Stimulated activated effector memory CD8-positive, alpha-beta T cell treated with anti-CD3 and anti-CD28 coated beads, Interleukin-12 subunit alpha, Interleukin-12 subunit beta, amount 100 ng/mL, for 72 hours (primary cell): ENCODE measurements at regions not wholly inside any gene's neighbourhood (a gene's known extent, or its start where the extent isn't known, plus 50 kb on each side); places are given as distances from the start of the nearest gene placed in this dataset.

Experiments used
- ATAC-seq: fragments of 150-1000 bp; cut with Tn5 transposase; 2 replicates; pipeline ENCODE4 v1.10.0; 2021
- DNase-seq, 2 donors: peaks; one replicate each; pipeline ENCODE4 v3.0.0; 2021 to 2022; ENCODE audit warnings: low spot score in 2 of 2
- H3K27ac Mint-ChIP-seq: one replicate; pipeline ENCODE4 v1.8.0; 2022; ENCODE audit warnings: mild to moderate bottlenecking, mixed read lengths
- H3K36me3 Mint-ChIP-seq: one replicate; pipeline ENCODE4 v1.8.0; 2022; ENCODE audit warnings: mild to moderate bottlenecking, mixed read lengths
- H3K4me1 Mint-ChIP-seq: one replicate; pipeline ENCODE4 v1.8.0; 2022; ENCODE audit warnings: mixed read lengths
- H3K4me3 Mint-ChIP-seq: one replicate; pipeline ENCODE4 v1.8.0; 2022; ENCODE audit warnings: mild to moderate bottlenecking, mixed read lengths
- H3K9me3 Mint-ChIP-seq: one replicate; pipeline ENCODE4 v1.8.0; 2022; ENCODE audit warnings: mixed read lengths

DNA sequence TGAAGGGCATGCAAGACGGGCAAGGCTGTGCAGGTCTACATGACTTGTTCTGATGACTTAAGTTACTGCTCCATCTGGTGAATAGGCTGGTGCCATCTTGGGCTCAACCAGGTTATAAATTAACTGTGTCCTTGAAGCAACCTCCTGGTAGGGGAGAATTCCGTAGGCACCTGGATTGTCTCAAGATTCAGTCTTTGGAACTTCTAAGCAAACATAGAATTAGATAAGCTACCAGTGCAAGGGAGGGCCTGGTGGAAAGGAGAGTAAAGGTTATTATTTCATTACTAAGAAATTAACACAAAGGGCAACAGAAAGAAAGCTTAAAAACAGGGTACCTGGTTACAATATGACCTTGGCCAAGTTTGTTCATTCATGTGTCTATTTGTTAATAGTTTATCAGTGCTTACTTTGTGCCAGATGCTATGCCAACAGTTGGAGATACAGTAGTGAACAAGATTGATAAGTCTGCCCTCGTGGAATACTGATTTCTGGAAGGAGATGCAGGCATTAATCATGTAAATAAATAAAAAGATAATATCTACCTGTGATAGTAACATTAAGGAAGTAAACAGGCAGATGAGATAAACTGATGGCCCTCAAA is 107.0 kb upstream of the PALS2 start:
- no peak overlapping the region for H3K27ac Mint-ChIP-seq
- H3K9me3 Mint-ChIP-seq = no peaks in the 10 kb centered on the region
- ATAC-seq (no peak), DNase-seq (no peak)
- no peaks in the 10 kb centered on the region for H3K4me1 Mint-ChIP-seq
- H3K36me3 Mint-ChIP-seq = no peaks in the 10 kb centered on the region
- H3K4me3 Mint-ChIP-seq = no peak overlapping the region

DNA sequence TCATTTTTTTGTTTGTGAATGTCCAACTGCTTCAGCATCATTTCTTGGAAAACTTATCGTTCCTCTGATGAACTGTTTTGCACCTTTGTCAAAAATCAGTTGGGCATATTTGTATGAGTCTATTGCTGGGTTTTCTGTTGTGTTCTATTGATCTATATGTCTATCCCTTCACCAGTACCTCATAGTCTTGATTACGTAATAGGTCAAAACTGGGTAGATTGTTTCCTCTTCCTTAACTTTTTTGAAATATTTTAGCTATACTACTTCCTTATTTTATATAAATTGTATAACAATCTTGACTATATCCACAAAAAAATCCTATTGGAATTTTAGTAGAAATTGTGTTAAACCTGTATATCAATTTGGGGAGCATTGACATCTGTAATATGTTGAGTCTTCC is 104.1 kb upstream of the PALS2 start:
- no peaks in the 10 kb centered on the region for H3K36me3 Mint-ChIP-seq

DNA sequence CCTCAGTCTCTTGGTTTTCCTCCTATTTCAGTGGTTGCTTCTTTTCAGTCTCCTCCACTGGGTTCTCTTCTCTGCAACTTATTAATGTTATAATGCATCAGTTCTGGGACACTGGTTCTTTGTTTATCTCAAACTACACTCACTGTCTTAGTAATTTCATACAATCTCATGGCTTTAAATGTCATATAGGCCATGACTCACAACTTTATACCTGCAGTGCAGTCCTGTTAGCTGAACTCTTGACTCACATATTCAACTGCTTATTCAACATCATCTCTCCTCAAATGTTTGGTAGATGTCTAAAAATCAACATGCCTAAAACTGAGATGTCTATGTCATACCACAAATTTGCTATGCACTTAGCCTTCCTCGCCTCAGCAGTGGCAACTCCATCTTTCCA is 101.2 kb upstream of the PALS2 start:
- no peaks in the 10 kb centered on the region for H3K9me3 Mint-ChIP-seq
- H3K36me3 Mint-ChIP-seq = no peaks in the 10 kb centered on the region
- H3K4me3 Mint-ChIP-seq = no peak overlapping the region
- no peaks in the 10 kb centered on the region for H3K4me1 Mint-ChIP-seq
- DNase-seq (no peak), ATAC-seq (peak; percentile 88)
- no peak overlapping the region for H3K27ac Mint-ChIP-seq

More for the DNA sequence above, 104.1 kb upstream of the PALS2 start:
- Mint-ChIP-seq H3K4me1 (no peaks in the 10 kb centered on the region), H3K9me3 (no peaks in the 10 kb centered on the region), H3K27ac (no peak overlapping the region), H3K4me3 (no peak overlapping the region)
- no peak for ATAC-seq
- DNase-seq = no peak

DNA sequence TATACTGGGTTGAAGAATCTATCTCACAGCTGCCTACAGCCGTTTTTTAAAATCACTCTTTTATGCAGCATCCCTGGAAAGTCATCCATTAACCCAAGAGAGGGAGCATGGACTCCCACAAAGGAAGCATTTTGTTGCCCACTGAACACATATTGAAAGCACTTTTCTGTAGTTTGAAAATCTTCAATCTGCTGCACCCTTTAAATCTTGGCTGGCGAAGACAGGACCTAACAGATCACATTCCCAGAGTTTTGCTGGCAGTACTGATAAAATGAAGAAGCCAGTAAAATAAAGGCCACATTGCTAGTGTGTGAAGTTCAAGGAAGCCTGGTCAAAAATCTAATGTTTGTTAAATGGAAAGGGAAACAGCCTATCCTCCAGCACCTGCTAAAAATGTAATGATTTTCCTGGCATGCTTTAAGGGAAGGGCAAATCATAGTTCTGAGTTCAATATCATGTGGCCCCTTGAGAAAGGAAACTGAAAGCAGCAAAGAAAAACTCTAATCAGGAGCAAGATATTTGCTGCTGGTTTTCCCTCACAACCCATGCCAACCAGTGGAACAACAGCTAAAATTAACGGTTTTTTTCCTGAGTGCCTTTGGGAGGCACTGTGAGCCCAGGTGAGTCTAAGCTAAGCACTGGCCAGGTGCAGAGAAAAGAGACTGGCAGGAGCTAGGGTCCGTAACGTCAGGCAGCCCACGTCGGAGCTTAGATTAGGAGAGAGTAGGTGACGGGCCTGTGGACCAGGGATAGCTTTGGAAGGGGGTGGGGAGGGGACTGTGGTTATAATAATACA is 97.9 kb upstream of the PALS2 start:
- no peak for DNase-seq
- Mint-ChIP-seq H3K9me3 (no peaks in the 10 kb centered on the region), H3K27ac (no peak overlapping the region), H3K4me1 (peaks cover 3% of the 10 kb centered on the region), H3K36me3 (no peaks in the 10 kb centered on the region), H3K4me3 (no peak overlapping the region)
- no peak for ATAC-seq

DNA sequence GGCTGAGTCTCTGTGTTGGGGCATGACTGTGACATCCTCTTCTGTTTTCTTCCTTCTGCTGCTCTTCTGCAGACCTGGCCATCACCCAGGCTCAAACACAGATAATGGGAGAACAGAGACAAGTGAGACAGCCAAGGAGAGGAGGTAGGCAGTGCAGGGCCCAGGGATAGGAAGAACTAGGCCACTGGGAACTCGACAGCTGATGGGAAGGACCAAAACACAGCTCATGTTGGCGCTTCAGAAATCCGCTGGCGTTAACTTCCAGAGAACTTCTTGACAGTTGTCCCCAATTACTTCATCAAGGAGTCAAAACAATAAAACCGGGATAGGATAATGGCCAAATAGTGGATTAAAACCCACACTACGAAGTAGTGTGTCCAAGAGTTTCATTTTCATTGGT is 97.0 kb upstream of the PALS2 start:
- Mint-ChIP-seq H3K4me3 (no peak overlapping the region), H3K27ac (no peak overlapping the region), H3K36me3 (no peaks in the 10 kb centered on the region), H3K4me1 (peaks cover 6% of the 10 kb centered on the region), H3K9me3 (no peaks in the 10 kb centered on the region)
- no peak for DNase-seq
- no peak for ATAC-seq

DNA sequence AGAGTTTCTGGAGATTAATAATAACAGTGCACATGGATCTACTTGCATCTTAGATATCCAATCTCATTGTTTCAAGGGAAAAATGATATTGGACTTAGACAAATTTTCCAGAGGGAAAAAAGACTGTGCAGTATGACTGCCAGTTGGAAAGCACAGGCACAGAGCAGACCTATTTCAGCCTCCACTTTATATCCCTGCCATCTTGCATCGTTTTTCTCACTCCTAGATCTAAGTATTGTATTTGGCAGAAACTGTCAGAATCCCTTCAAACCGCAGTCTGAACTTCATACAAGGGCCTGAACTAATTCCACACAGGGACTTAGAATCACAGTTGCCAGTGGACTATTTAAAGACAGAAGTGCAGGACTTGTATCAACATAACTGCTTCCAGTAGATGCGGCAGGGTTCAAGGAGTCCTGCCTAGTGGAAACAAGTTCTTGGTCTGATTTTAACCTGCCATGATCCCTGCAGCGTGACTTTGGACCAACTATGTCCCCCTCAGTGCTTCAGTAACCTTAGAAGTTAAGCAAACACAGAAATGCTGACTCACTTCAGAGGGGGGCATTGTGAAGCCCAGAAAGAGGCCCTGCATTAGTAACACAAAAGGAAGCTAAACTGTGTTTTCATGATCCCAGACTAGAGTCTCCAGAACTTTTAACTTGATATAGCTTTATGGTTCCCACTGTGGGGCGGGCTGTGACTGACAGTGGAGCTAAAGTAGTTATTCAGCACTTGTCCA is 95.7 kb upstream of the PALS2 start:
- no peak for DNase-seq
- no peak overlapping the region for H3K27ac Mint-ChIP-seq
- no peaks in the 10 kb centered on the region for H3K36me3 Mint-ChIP-seq

DNA sequence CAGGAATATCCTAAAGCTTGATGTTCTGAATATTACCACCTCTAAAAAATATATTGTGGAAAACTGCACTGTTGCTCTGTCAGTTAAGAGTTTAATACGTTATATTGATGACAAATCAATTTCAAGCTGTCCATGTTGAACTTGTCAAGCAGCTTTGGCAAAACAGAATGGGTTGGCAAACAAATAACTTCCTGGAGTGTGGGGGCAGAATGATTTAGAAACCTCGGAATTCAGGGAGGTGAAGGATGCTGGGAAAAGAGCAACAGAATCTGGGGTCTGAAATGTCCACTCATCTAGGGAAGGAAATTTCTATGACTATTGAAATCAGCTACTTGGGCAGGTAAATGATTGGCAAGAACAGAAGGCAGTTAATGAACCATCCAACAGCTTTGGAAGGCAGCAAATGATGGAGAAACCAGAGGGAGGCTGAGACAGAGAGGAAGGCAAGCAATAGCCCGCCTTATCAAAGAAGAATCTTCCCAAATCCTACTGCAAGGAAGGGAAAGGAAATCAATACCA is 95.1 kb upstream of the PALS2 start:
- peaks cover 6% of the 10 kb centered on the region for H3K4me1 Mint-ChIP-seq
- no peak for DNase-seq
- H3K27ac Mint-ChIP-seq = no peak overlapping the region
- ATAC-seq = no peak
- no peaks in the 10 kb centered on the region for H3K36me3 Mint-ChIP-seq
- H3K4me3 Mint-ChIP-seq = no peak overlapping the region
- H3K9me3 Mint-ChIP-seq = no peaks in the 10 kb centered on the region

More for the DNA sequence above, 95.7 kb upstream of the PALS2 start:
- Mint-ChIP-seq H3K4me3 (no peak overlapping the region), H3K9me3 (no peaks in the 10 kb centered on the region), H3K4me1 (peaks cover 6% of the 10 kb centered on the region)
- ATAC-seq = no peak

DNA sequence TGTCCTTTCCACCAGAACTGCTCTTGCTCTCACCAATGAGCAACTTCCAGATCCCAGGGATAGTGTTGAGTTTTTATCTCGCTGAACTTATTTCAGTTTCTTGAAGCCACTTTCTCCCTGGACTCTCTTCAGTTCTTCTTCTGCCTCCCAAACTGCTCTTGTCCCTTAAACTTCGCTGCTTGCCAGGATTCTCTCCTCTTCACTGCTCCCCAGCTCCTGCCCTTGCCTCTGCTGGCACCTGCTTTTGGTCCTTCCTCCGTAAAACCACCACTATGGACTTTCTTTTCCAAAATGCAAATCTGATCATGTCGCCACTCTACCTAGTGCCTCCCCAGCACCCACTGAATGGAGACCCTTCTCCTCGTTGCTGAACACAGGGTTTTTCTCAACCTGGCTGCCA is 92.8 kb upstream of the PALS2 start:
- DNase-seq (no peak), ATAC-seq (no peak)
- Mint-ChIP-seq H3K4me3 (no peak overlapping the region), H3K27ac (no peak overlapping the region), H3K4me1 (peaks cover 6% of the 10 kb centered on the region), H3K9me3 (no peaks in the 10 kb centered on the region), H3K36me3 (no peaks in the 10 kb centered on the region)

DNA sequence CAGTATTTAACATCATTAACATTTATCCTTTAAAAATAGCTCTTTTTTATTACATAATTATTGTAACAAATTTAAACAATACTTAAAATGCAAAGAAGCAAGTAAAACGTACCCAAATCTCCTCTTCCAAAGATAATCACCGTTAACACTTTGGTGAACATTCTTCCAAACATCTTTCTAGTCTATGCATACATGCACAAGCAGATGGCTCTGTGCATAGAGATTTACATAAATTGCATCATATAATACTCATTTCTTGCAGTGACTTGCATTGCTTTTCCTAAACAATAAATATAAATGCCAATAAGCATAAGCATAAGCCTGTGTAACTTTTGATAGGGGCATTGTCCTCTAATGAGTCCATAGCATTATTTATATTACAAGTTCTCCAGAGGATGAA is 89.4 kb upstream of the PALS2 start:
- no peak overlapping the region for H3K4me3 Mint-ChIP-seq
- no peaks in the 10 kb centered on the region for H3K9me3 Mint-ChIP-seq
- peaks cover 6% of the 10 kb centered on the region for H3K4me1 Mint-ChIP-seq
- ATAC-seq (no peak), DNase-seq (no peak)
- H3K27ac Mint-ChIP-seq = no peak overlapping the region
- no peaks in the 10 kb centered on the region for H3K36me3 Mint-ChIP-seq

DNA sequence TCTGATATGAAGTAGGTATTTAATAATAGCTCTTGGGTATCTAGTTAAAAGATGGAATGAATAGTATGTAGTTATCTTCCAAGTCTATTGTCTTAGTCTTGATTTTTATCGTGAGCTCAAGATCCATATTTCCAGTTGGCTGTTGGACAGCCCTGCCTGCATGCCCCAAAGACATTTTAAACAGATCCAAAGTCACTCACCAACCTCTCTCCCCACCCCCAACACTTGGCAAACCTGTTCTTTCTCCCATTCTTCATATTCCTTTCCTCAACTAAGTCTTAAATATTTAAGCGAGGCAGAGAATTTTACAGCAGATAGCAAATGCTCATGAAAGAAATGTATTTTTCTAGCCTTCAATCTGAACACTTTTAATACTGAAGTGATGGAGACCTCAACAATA is 80.7 kb upstream of the PALS2 start:
- ATAC-seq (no peak), DNase-seq (no peak)
- Mint-ChIP-seq H3K27ac (no peak overlapping the region), H3K36me3 (no peaks in the 10 kb centered on the region), H3K9me3 (no peaks in the 10 kb centered on the region), H3K4me3 (no peak overlapping the region), H3K4me1 (no peaks in the 10 kb centered on the region)

DNA sequence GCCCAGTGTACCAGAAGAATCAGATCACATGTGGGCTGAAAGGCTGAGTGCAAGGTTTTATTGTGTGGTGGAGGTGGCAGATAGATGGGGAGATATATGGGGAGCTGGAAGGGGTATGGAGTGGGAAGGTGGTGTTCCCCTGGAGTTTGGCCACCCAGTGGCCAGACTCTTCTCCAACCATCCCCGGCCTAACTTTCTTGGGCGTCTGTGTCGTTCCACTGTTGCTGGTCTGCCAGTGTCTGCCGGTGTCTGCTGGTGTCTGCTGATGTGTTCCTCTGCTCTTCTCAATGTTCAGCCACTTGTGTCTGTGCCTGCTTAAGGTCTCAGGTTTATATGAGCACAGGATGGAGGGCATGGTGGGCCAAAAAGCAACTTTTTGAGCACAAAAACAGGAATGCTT is 78.4 kb upstream of the PALS2 start:
- Mint-ChIP-seq H3K9me3 (no peaks in the 10 kb centered on the region), H3K4me3 (no peak overlapping the region), H3K36me3 (no peaks in the 10 kb centered on the region)

DNA sequence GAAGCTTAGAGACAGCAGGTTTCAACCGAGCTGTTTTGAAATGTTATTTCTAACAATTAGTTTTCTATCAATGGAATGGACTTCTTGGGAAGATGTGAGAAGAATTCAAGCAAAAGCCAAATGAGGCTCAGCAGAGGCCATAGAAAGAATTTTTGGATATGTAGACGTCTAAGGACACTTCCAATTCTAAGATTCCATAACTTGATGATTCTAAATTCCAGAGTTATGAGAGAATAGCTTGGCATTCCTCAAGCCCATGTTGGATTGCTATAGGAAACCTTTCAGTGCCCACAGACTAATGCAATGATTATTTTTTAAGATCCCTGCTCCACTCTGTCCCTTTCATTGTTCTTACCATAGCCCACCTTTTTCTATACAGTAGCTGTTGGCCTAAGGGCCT is 77.2 kb upstream of the PALS2 start:
- Mint-ChIP-seq H3K4me3 (no peak overlapping the region), H3K27ac (no peak overlapping the region), H3K9me3 (no peaks in the 10 kb centered on the region), H3K4me1 (no peaks in the 10 kb centered on the region), H3K36me3 (no peaks in the 10 kb centered on the region)
- no peak for ATAC-seq
- DNase-seq = no peak

More for the DNA sequence above, 78.4 kb upstream of the PALS2 start:
- DNase-seq (no peak), ATAC-seq (no peak)
- H3K27ac Mint-ChIP-seq = no peak overlapping the region
- H3K4me1 Mint-ChIP-seq = no peaks in the 10 kb centered on the region

DNA sequence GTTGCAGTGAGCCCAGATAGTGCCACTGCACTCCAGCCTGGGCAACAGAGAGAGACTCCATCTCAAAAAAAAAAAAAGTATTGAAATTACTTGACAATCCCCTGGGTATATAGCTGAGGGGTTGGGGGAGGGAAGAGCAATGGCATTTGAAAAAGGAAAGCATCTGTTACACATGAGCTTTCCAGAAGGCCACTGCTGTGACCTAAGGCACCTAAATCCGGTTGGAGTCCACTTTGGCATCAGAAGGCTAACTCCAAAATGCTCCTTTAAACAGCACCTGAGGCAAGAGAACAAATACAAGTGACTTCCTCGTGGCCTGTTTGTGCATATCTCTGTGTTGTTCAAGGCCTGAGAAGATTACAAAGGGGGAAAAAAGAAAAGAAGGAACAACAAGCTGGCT is 74.8 kb upstream of the PALS2 start:
- no peaks in the 10 kb centered on the region for H3K4me1 Mint-ChIP-seq
- no peaks in the 10 kb centered on the region for H3K9me3 Mint-ChIP-seq
- H3K36me3 Mint-ChIP-seq = no peaks in the 10 kb centered on the region

DNA sequence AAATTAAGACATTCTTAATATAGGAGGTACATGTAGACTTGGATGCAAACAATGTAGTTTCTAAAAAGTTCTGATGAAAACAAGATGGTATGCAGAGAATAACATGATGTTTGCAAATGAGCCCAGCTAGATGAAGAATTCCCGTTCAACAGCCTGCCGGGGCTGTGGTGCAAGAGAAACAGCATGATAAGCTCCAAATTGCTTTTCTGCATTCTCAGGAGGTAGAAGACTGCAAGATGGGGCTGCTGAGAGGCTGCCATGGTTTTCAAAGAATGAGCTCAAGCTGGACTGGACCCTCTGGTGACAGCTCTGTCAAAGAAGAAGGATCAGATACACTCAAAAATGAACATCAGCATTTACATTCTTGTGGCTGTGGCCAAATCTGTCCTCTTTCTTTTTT is 73.4 kb upstream of the PALS2 start:
- ATAC-seq (no peak), DNase-seq (no peak)
- no peaks in the 10 kb centered on the region for H3K4me1 Mint-ChIP-seq
- H3K9me3 Mint-ChIP-seq = no peaks in the 10 kb centered on the region
- no peak overlapping the region for H3K4me3 Mint-ChIP-seq
- H3K36me3 Mint-ChIP-seq = no peaks in the 10 kb centered on the region
- H3K27ac Mint-ChIP-seq = no peak overlapping the region

More for the DNA sequence above, 74.8 kb upstream of the PALS2 start:
- Mint-ChIP-seq H3K27ac (no peak overlapping the region), H3K4me3 (no peak overlapping the region)
- DNase-seq (no peak), ATAC-seq (no peak)

DNA sequence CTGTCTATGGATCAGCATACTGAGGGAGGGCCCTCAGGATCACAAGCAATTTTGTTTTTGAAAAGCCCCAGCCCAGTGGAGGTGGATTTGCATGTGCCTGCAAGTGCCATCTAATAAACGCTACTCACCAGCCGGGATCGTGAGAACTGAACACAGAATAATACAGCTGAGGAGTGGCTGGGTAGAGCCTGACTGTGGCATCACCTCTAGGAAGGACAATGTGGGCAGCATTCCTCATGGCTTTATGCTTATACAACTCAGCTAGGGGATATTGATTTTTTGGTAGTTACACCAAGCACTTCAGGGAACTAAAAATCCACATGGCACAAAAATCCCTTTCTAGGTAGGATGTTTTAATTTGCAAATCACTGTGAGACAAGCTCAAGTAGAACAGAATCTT is 72.7 kb upstream of the PALS2 start:
- ATAC-seq (no peak), DNase-seq (no peak)
- H3K36me3 Mint-ChIP-seq = no peaks in the 10 kb centered on the region
- no peak overlapping the region for H3K4me3 Mint-ChIP-seq
- H3K4me1 Mint-ChIP-seq = no peaks in the 10 kb centered on the region
- no peaks in the 10 kb centered on the region for H3K9me3 Mint-ChIP-seq
- no peak overlapping the region for H3K27ac Mint-ChIP-seq

DNA sequence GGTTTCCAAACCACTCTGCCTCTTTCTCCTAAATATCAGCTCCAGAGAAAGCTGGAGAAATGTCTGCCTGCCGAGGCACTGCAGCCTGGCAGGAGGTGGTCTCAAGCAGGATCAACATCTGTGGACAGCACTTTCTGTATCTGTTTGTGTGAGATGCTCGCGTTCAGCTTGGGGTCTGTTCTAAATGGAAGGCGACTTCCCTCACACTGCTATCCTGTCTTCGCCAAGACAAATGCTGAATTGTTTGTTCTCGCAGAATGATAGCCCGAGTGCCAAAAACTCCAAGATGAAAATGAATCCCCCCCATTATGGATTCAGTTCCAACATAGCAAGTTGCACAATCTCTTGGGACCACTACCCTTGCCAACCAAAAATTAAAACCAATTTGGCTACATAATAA is 72.2 kb upstream of the PALS2 start:
- Mint-ChIP-seq H3K4me1 (no peaks in the 10 kb centered on the region), H3K27ac (no peak overlapping the region), H3K4me3 (no peak overlapping the region), H3K9me3 (no peaks in the 10 kb centered on the region), H3K36me3 (no peaks in the 10 kb centered on the region)
- ATAC-seq = no peak
- no peak for DNase-seq
